Brain microvascular endothelial cell (primary cell): ENCODE measurements at regions not wholly inside any gene's neighbourhood (a gene's known extent, or its start where the extent isn't known, plus 50 kb on each side); places are given as distances from the start of the nearest gene placed in this dataset.

Experiments
- DNase-seq: peaks from one replicate; pipeline ENCODE4 v3.0.0-alpha.2; 2020
- H3K27ac ChIP-seq: fragments of 250-450 bp; sonication (Bioruptor Pico); 2 replicates; pipeline ENCODE4 v1.5.1; 2020; ENCODE audit warnings: mild to moderate bottlenecking, moderate library complexity
- H3K27me3 ChIP-seq: fragments of 250-450 bp; sonication (Bioruptor Pico); replicated peaks from 2 replicates; pipeline ENCODE4 v1.5.1; 2020; ENCODE audit warnings: mild to moderate bottlenecking
- H3K36me3 ChIP-seq: fragments of 250-450 bp; sonication (Bioruptor Pico); replicated peaks from 2 replicates; pipeline ENCODE4 v1.5.1; 2020; ENCODE audit warnings: mild to moderate bottlenecking
- H3K4me3 ChIP-seq: 2 replicates; pipeline ENCODE4 v1.5.1; 2011; ENCODE audit warnings: low read depth, mild to moderate bottlenecking, control low read depth, low read length, moderate library complexity
- in situ Hi-C: cut with HindIII; loops from 2 replicates; pipeline ENCODE4 v1.10.0; 2017; ENCODE audit warnings: low sequenced_read_pairs, low pct_ligation_motif_present
- TF ChIP-seq, protein P1 (sequence below): IDR thresholded peaks from 2 replicates; pipeline ENCODE4 v1.5.1; 2011; ENCODE audit warnings: low read depth, mild to moderate bottlenecking, moderate library complexity, low read length, control low read depth, inconsistent platforms; ENCODE audit errors: missing control alignments

DNA sequence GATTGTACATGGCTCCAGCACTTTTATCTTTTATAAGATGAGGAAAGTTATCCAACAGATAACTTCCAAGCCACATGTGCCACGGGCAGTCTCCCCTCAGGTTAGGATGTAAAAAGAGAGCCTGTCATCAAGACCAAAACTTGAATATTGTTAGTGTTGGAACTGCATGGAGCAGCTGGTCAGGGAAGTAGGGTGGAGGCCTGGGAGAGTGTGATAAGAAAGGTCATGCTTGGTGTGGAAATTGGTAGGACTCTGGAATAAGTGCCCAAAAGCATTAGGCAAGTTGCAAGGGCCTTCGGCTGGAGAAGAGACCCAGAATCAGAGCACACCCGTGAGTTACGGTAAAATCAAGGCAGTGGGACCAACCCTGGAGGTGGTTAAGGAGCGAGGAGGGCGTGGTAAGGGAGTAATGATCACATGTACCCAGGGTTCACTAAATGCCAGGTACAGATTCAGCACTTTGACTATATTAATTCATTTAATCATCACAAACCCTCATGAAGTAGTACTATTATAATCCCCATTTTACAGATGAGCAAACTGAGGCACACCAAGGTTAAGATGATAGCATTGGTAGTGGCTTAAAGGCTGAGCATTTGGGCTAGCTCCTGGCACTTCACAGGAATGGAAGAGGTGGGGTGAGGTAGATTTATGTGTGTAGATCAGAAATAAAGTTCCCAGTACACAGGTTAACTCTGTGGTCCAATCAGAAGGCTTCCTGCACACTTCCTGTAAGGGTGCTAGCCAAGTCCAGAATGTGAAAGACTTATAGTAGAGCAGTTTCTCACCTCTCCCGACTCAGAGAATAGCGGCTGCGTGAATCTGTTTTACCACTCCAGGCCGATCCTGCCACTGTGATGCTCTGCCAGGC, 96.5 kb upstream of the ZNF608 start:
- Histone ChIP-seq H3K27me3 (no peaks in the 10 kb centered on the region), H3K4me3 (no peak overlapping the region), H3K27ac (no peak overlapping the region), H3K36me3 (no peaks in the 10 kb centered on the region)
- in situ Hi-C loops = no loop called here
- TF ChIP-seq, protein P1, sequence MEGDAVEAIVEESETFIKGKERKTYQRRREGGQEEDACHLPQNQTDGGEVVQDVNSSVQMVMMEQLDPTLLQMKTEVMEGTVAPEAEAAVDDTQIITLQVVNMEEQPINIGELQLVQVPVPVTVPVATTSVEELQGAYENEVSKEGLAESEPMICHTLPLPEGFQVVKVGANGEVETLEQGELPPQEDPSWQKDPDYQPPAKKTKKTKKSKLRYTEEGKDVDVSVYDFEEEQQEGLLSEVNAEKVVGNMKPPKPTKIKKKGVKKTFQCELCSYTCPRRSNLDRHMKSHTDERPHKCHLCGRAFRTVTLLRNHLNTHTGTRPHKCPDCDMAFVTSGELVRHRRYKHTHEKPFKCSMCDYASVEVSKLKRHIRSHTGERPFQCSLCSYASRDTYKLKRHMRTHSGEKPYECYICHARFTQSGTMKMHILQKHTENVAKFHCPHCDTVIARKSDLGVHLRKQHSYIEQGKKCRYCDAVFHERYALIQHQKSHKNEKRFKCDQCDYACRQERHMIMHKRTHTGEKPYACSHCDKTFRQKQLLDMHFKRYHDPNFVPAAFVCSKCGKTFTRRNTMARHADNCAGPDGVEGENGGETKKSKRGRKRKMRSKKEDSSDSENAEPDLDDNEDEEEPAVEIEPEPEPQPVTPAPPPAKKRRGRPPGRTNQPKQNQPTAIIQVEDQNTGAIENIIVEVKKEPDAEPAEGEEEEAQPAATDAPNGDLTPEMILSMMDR = no peak
- DNase-seq = no peak

DNA sequence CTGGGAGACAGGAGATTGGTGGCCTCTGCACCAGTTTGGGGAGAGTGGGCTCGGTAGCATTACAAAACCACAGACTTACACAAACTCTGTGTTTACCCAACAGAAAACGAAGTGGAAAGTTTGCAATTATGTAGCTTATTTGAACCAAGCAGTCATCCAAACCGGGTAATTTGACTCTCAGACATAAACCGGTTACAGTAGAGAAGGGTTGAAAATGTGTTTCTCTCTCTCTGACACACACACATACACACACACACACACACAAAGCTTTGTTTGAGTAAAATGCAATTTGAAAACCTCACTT, 97.1 kb upstream of the ZNF608 start:
- TF ChIP-seq, protein P1 = no peak
- in situ Hi-C loops = no loop called here
- Histone ChIP-seq H3K36me3 (no peaks in the 10 kb centered on the region), H3K27me3 (no peaks in the 10 kb centered on the region), H3K27ac (no peak overlapping the region), H3K4me3 (no peak overlapping the region)
- DNase-seq = no peak

DNA sequence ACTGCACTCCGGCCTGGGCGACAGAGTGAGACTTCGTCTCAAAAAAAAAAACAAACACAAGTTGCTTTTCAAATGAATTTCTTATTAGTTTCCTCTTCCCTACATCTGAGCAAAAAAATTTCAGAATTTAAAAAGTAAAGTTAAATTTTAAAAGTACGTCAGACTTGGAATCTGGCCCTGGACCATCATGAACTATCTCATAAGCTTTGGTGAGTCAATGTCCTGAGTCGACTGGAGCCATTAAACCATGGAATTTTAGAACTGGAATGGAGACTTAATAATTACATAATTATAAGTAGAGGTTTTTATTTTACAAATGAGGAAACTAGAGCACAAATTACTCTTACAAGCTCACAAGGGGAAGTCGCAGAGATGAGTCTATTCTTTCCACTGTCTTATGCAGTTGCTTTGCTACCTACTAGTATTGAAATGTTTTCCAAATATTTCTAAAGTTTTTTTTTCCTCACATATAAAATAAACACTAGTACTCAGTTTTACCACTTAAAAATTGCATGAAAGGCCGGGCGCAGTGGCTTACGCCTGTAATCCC, 98.0 kb upstream of the ZNF608 start:
- DNase-seq = no peak
- H3K36me3 ChIP-seq = no peaks in the 10 kb centered on the region
- in situ Hi-C loops = no loop called here
- no peak overlapping the region for H3K27ac ChIP-seq
- TF ChIP-seq, protein P1 = no peak
- no peak overlapping the region for H3K4me3 ChIP-seq
- H3K27me3 ChIP-seq = no peaks in the 10 kb centered on the region

DNA sequence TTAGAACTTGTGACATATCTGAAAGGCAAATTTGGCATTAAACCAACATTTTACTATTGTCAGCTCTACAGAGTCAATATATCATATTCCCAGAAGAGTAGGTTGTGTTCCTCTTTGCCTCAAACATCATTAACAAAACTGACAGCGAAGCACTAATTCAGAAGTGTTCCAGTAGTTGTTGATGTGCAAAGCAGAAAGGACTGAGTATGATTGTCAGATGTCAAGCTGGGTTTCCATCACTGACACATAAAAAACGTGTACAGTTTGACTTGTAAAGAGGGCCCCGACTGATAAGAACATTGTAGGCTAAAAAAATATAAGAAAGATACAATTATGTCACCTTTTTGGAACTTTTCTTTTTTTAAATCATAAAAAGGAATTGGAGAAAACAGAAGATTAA, 101.5 kb upstream of the ZNF608 start:
- H3K36me3 ChIP-seq = no peaks in the 10 kb centered on the region
- no peak for DNase-seq
- H3K4me3 ChIP-seq = no peak overlapping the region
- TF ChIP-seq, protein P1 = no peak
- H3K27ac ChIP-seq = no peak overlapping the region
- no peaks in the 10 kb centered on the region for H3K27me3 ChIP-seq
- in situ Hi-C loops = no loop called here

DNA sequence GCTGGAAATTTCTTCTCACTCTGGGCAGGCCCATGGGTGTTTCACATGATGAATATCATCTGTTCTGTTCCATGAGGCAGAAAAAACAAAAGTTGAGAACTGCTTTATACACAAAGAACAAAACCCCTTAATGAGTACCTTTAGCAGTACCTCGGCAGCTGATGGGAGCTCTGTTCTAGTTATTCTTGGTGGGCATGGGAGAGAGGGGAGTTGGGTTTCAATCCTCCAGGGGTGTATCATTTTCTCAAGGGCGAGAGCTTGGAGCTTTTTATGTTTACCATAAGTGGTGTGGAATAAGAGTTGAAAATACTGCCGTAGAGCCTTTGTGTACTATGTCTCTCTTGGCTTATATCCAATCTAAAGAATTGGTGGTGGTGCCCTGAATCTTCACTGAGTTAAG, 103.3 kb upstream of the ZNF608 start:
- H3K36me3 ChIP-seq = no peaks in the 10 kb centered on the region
- TF ChIP-seq, protein P1 = no peak
- H3K27ac ChIP-seq = no peak overlapping the region
- no peak for DNase-seq
- in situ Hi-C loops = no loop called here
- no peak overlapping the region for H3K4me3 ChIP-seq
- no peaks in the 10 kb centered on the region for H3K27me3 ChIP-seq

DNA sequence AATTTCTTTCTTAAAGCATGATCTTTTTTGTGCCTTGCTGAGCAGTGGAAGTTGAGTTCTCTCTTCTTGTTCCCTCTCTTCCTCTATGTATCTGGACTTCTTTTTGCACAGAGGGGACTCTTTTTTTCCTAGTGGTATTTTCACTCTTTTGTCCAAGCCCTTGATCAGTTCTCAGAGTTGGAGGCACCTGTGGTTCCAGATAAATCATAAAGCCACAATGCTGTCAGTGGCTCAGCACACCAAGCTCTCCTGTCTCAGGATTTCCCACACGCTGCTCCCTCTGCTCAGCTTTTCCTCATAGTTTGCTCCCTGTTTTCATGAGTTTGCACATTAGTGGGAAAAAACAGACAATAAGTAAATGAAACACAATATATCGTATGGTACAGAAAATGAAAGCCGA, 110.3 kb upstream of the ZNF608 start:
- Histone ChIP-seq H3K4me3 (no peak overlapping the region), H3K27me3 (no peaks in the 10 kb centered on the region), H3K36me3 (no peaks in the 10 kb centered on the region), H3K27ac (no peak overlapping the region)
- in situ Hi-C loops = no loop called here
- TF ChIP-seq, protein P1 = no peak
- DNase-seq = no peak
